AG20443 (cell line): ENCODE measurements at regions not wholly inside any gene's neighbourhood (a gene's known extent, or its start where the extent isn't known, plus 50 kb on each side); places are given as distances from the start of the nearest gene placed in this dataset.
"Not testable (repeated sequence)": the region's sequence is repeated elsewhere in the genome, so short reads cannot be mapped to it uniquely, and the experiment has no call there.

ENCODE experiments used
- DNase-seq: peaks from one replicate; pipeline ENCODE4 v3.0.0; 2012; ENCODE audit warnings: low spot score, mixed read lengths

DNA sequence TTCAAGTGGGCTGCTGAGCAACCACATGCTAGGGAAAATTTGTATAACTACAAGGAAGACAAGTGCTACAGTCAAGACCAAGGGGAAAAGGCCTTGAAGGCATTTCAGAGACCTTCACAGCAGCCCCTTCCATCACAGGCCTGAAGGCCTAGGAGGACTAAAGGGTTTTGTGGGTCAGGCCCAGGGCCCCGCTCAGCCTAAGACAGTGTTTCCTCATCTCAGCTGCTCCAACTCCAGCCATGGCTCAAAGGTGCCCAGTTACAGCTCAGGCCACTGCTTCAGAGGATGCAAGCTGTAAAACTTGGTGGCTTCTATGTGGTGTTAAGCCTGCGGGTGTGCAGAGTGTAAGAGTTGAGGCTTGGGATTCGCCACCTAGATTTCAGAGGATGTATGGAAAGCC lies 260.5 kb downstream of the NXPE2 start:
- DNase-seq: no peak

DNA sequence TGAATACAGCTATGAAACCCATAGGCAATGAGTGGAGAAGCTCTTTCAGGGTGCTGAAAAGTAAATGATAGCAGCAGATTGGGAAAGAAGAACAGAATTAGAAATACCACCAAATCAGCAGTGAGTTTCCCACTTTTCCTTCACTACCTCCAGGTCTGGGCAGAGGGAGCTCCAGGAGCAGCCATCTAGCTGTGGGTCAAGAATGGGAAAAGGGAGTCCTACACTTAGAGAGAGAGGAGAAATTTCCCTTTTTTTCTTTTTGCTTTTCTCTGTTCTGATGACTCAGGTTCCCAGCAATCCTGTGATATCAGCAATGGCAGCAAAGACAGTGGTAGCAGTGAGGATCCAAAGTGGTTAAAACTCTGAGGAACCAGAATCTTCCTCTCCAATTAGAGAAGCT lies 263.9 kb downstream of the NXPE2 start:
- no peak for DNase-seq

- no peak for DNase-seq
Observed at GRCh38 chr11:114949614-114950351, 271.5 kb downstream of the NXPE2 start.

- no peak for DNase-seq
Observed at GRCh38 chr11:114953039-114953438, 274.7 kb downstream of the NXPE2 start.

DNA sequence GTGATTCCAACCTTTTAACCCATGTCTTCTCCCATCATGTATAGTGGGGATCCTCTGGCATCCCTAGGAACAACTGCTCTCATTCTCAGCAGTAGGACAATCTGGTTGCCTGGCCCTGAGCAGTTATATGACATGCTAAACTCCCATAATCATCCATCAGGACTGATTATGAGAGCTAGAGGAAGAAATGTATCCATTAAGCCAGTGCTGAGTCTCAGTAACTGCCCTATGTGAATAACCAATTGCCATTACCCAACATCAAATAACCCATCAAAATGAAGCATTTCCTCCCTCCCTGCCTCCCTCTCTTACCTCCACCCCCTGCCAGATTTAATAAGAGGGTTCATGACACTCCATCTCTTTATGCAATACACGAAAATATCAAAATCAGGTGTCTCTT lies 277.6 kb downstream of the NXPE2 start:
- no peak for DNase-seq

GRCh38 chr11:114956566-114956965 lies 278.2 kb downstream of the NXPE2 start:
- DNase-seq: no peak

- DNase-seq: no peak
Observed at GRCh38 chr11:114959953-114960505, 281.7 kb downstream of the NXPE2 start.

- DNase-seq: not testable (repeated sequence)
Observed at GRCh38 chr11:114960819-114961218, 282.5 kb downstream of the NXPE2 start.

DNA sequence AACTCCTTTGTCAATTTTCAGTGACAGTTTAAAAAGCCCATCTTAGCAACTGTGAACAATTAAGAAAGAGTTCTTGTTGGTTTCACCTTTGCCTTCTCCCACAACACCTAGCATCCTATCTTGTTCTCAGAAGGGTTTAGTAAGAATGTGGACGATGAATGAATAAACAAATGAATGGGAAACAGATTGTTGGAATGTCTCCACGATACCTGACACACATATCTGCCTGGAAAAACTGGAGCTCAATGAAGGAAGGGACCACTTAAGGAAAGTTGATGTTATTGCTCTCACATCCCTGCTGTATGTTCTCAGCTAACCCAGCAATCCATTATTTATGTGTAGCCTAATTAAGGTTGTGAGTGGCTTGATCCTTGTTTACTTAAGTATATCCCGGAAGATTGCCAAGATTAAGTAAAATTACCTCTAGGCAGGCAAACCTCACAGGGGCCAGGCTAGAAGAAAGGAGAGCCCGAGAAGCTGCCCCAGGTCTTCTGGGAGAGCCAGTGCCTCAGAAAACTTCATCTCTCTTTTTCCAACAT lies 286.4 kb downstream of the NXPE2 start:
- no peak for DNase-seq

DNA sequence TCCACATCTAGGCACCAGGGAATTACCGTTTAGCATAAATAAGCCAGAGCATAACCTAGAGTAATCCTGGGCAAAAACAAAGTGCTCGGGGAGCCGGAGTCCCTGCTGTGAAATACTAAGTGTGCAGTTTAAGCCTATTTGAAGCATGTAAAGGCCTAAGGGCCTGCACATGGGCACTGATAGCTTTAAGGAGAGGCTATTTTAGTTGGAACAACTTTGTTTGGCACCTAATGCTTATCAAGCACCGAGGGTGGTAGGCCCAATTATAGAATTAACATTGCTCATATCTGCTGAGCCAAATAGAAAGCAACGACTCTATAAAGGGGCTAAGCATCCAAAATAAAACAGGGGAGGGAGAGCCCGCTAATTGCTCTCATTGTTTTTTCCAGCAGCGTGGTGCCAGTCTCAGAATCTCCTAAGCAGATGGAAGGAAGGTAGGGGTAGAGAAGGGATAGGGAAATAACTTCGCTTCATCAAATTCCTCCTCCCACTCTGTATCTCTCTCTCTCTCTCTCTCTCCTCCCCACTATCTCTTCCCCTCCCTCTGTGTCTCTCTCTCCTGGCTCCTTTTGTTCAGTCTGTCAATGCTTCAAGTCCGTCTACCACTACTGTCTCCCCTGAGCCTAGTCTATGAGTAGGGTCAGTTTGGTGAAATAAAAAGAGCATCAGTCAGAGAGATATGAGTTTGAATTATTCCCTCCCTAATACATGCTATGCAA lies 292.8 kb downstream of the NXPE2 start:
- DNase-seq: no peak

- no peak for DNase-seq
Observed at GRCh38 chr11:114972105-114972504, 293.8 kb downstream of the NXPE2 start.

DNA sequence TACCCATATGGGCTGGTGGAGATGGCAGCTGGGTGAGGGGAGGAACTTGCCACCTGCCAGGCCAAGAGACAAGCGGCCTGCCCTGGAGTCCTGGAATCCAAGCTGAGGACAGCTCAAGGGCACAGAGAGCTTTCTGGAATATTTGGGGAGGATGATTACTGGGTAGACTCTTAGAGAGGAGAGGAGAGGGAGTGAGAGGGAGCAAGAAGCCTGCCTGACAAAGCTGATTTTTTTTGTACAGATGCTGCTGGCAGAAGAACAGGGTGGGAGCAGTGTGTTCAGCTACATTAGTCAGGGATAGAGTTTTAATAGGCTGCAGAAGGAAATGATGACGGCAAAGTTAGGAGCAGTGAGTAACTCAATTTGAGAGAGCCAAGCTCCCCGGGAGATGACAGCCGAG lies 299.3 kb downstream of the NXPE2 start:
- no peak for DNase-seq

DNA sequence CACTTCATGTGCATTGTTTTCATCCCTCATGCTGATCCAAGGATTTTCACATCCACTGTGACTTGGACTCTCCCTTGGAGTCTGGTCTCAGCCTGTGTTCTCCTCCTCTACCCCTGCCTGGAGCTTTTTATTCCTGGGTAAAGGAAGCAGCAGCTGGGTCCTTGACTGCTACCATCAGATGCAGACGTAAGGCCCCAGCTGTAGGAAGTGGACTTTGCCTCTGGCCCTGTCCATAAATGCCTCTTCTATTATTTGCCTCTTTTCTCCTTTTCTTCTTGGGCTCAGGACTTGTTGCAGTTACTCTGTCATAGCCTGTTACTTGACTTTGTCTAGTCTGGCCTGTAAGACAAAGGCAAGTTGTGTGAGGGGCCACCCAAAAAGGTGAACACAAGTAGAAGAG lies 303.8 kb downstream of the NXPE2 start:
- no peak for DNase-seq

DNA sequence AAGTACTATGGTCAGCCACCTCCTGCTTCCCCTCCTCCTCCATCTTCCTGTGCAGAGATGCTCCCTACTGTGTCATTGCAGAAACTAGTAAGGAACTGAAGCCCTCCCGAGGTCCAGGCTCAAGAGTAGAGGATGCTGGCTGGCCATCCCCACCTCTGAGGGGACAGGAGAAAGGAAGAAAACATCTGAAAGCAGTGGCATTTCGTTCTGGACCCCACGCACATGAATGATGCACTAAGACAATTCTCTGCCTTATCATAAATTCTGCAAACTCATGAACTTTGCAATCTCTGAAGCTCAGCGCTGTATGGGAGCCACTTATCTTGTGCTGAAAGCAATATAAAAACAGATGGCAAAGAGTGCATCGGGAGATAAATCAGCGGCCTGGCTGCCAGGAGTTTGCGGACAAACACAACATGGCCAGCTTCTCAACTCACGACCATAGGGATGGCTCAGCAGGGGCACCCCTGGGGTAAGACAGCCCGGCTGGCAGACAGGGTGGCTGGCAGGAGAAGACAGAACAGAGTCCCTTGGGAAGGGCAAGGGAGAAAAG lies 306.4 kb downstream of the NXPE2 start:
- DNase-seq: no peak

DNA sequence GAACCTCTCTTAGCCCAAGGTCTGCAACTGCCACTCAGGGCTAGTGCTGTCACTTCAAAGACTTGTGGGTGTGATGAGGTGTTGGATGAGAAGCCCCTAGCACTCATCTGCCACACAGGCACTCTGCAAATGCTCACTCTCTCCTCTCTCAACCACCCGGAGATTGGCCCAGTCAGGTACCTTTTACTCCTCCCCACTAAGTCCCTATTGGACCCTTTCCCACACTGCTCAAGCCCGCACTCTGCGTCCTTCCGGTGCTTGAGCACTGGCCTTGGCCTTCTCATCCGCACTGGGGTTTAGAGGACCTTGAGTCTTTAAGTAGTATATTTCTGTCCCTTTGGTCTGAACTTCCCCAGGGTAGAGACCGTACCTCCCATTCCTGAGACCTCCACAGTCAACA lies 308.0 kb downstream of the NXPE2 start:
- no peak for DNase-seq

DNA sequence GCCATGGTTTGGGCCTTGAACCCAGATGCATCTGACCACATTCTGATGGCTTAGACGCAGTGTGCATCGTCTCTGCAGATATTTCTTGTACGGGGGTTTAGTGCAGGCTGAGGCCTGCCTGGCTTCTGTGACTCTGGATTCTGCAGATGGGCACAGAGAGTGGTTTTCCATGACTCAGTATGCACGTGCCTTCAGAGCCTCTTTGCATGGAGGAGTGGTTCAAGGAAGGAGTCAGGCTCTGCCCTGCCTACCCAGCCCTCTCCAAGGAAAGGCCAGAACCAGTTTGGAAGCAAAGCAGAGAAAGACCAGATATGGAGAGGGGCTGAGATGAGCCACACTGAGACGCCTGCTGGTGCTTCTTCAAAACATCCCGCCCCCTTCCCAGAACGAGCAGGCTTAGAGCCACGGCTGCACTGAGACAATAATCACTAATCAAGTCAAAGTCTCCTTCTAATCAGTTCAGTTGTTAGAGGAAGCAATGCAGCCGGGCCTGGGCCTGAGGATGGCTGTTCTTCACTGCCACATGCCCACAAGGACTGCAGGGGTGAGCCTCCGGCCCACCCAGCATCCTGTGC lies 308.9 kb downstream of the NXPE2 start:
- DNase-seq: no peak

DNA sequence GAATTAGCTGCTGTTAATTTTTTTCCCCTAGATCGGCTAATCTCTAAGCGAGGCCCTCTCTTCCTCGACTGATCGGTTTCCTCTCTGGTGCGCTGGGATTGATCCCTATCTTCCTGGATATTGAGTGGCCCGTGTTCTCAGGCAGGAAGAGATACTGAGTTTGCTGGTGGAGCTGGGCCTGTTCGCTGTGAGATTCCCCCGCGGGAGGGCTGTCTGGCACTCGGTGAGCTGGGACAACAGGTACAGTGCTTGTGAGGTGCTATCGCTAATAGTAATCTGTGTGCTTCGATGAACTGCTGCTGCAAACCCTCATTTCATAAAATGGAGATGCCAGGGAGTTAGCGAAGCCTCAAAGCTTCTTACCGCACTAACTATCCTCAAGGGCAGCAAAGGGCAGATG lies 310.3 kb downstream of the NXPE2 start:
- DNase-seq: no peak

DNA sequence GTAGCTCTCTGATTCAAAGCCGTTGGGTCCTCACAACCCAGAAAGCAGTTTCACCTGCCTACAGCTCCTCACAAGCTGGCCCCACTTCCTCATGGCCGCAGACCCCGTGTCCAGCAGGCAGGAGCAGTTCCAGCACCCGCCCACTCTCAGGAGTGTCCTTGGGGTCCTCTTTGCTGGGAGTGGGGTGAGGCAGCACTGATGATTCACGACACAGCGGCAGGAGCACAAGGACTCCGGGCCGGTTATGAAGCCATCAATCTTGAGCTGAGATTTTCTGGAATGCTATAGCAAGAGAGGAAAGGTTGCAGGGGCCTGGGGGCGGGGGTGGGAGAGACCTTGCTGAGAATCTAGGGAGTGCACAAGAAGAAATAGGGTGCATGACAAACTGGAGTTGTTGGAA lies 311.2 kb downstream of the NXPE2 start:
- no peak for DNase-seq

- no peak for DNase-seq
Observed at GRCh38 chr11:115005663-115006062, 327.3 kb downstream of the NXPE2 start.

GRCh38 chr11:115007851-115008250 lies 329.5 kb downstream of the NXPE2 start:
- DNase-seq: no peak

DNA sequence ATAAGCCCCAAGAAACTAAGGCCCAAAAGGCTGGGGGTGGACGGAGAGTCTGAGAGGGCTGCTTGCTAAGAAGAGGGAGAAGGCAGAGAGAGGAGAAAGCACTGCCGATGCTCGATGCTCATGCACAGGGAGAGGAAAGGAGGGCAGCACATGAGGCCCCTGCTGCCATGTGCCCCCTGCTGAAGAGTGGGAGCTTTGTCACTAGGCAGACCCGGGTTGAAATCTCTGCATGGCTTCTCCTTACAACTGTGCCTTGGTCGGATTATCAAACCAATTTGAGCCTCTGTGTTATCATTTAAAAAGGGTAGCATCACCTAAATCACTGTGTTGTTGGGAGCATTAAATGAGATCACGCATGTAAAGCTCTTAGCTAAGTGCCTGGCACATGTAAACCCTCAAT lies 330.5 kb downstream of the NXPE2 start:
- DNase-seq: no peak

- DNase-seq: no peak
Observed at GRCh38 chr11:115017529-115017928, 339.2 kb downstream of the NXPE2 start.

GRCh38 chr11:115030166-115030565 lies 351.8 kb downstream of the NXPE2 start:
- DNase-seq: no peak
